ENCODE measurements at regions not wholly inside any gene's neighbourhood (a gene's known extent, or its start where the extent isn't known, plus 50 kb on each side); places are given as distances from the start of the nearest gene placed in this dataset.
"Not testable (repeated sequence)": the region's sequence is repeated elsewhere in the genome, so short reads cannot be mapped to it uniquely, and the experiment has no call there.

DNA sequence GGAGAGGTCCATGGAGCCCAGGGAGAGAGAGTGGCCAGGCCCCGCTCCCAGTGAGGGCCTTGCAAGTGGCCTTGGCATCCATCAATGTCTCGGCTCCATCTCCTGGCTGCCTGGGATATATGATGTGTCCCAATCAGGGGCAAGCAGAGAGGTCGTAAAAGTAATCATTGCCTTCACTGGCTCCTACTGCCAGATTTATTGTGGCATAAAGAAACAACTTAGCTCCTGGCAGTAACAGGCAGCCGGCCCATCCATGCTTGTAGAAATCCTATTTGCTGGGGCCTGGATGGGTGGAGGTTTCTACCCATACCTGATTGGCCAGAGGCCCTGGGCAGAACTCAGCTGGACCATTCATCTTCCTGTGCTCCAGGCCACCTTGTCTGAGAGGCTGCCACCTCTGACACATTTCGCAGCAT is 272.6 kb downstream of the MATN1 start:
- DNase-seq, result no peak

DNA sequence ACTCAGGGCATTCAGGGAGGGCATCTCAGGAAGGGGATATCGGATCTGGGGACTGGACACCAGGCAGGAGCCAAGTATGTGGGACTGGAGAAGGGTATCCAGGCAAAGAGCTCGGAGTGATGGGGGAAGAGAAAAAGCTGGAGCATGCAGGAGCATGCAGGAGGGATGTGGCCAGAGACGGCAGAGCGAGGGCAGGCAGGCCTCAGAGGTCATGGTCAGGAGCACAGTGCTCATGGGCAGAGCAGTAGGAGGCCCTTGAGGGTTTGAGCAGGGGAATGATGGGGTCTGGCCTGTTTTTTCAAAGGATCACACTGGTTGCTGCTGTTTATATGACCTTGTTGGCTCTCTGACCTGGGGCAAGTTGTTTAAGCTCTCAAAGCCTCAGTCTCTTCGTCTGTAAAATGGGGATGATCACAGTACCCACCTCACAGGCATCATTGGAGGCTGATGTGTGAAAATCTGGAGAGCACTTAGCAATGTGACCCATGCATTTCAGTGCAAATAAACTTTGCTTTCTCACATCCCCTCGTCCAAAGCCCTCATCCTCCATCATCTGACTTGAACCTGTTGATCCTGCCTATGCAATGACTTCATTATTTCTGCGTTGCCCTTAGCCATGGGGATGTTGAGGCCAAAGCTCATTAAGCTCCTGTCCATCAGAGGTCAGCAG is 273.1 kb downstream of the MATN1 start:
- DNase-seq, result no peak

- no peak for DNase-seq
Observed at GRCh38 chr1:30449428-30450147, 273.8 kb downstream of the MATN1 start.

GRCh38 chr1:30449003-30449402 is 274.4 kb downstream of the MATN1 start:
- no peak for DNase-seq

DNA sequence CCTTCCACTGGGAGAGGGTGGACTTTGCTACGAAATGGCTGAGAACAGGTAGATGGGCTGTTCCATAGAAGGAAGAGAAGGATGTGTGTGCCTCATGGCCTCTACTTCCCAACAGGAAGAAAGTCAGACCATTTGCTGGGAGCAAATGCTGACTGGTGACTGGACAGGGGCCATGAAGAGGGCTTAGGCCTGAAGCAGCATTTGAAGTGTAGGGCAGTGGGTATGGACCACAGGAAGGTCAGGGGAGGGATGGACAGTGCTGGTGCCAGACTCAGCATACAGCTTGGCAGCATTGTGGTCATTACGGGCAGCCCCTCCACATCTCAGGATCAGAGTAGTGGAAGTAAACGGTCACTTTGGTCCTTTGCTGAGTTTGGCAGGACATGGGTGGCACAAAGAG is 275.7 kb downstream of the MATN1 start:
- DNase-seq, result no peak

- DNase-seq, result no peak
Observed at GRCh38 chr1:30447080-30447479, 276.3 kb downstream of the MATN1 start.

DNA sequence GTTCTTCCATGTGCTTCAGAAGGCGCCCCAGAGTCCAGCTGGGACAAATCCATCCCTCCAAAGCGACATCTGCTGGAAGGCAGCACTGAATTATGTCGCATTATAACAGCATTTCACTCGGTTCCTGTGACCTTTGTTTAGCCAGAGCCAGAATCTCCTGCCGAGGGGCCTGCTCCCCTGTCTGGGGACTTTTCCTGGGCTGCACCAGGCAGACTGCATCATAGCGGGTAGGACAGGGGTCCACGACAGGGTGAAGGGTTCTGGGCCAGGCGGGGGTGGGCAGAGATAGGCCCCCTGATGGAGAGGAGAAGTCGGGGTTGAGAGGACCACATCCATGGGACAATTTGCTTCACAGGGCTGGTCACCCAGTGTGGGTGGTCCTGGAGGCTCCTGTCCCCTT is 276.9 kb downstream of the MATN1 start:
- no peak for DNase-seq

DNA sequence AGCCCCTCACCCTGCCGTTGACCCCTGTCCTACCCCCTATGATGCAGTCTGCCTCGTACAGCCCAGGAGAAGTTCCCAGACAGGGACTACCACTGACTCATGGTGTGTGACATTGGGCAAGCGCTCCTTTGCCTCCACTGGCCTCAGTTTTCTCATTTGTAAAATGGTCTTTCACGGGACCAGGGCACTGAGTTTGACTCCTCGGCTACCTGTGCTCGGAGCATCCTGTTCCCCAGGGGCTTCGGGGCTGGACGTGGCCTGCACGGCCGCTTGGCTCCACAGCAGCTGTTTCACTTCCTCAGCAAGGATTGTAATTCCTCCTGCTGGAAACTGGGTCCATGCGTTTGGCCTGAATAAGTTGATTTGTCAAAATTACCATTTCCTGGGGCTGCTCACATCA is 277.3 kb downstream of the MATN1 start:
- DNase-seq, result no peak

DNA sequence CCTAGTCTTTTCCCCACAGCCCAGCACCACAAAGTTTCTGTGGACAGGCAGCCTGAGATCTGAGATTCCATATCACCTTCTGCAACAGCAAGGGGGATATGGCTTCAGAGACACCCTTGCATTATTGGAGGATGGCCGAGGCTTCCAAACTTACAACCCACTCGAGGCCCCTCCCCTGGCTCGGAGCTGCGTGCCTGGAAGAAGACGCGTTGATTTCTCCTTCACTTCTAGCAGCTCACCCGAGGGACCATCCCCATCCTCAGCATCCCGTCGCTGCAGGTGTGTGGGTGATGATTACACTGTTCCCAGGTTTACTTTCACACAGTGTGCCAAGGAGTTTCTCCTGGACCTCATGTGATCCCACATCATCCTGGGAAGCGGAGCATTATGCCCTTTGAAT is 277.9 kb downstream of the MATN1 start:
- DNase-seq, result no peak

- DNase-seq, result no peak
Observed at GRCh38 chr1:30444850-30445249, 278.5 kb downstream of the MATN1 start.

- DNase-seq, result no peak
Observed at GRCh38 chr1:30444401-30444800, 279.0 kb downstream of the MATN1 start.

DNA sequence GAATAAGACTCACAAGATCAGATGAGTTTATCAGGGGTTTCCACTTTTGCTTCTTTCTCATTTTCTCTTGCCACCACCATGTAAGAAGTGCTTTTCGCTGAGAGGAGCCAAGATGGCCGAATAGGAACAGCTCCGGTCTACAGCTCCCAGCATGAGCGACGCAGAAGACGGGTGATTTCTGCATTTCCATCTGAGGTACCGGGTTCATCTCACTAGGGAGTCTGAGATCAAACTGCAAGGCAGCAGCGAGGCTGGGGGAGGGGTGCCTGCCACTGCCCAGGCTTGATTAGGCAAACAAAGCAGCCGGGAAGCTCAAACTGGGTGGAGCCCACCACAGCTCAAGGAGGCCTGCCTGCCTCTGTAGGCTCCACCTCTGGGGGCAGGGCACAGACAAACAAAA is 285.1 kb downstream of the MATN1 start:
- not testable (repeated sequence) for DNase-seq

DNA sequence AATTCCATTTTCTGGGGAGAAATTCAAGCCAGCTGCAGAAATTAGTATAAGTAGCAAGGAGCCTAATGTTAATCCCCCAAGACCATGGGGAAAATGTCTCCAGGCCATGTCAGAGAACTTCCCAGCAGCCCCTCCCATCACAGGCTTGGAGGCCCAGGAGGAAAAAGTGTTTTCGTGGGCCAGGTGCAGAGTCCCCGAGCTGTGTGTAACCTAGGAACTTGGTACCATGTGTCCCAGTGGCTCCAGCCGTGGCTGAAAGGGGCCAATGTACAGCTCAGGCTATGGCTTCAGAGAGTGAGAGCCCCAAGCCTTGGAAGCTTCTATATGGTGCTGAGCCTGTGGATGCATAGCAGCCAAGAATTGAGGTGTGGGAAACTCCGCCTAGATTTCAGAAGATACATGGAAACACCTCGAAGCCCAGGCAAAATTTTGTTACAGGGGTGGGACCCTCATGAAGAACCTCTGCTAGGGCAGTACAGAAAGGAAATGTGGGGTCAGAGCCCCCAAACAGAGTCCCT is 286.3 kb downstream of the MATN1 start:
- no peak for DNase-seq

DNA sequence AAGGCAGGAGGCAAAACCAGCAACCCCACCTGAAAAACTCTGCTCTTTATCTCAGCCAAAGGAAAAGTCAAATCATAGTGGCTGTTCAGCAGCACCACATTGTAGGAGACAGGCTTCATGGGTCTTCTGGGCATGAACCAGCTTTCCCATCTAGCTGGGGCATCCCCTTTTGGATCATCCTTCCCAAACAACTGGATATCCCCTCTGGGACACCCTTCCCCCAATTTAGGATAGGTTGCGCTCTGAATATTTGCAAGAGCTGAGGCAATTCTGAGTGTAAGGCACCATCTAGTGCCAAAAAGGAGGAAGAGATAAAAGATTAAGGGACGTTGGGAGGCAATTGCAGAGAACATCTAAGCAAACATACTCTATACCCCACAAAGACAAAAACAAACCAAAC is 295.8 kb downstream of the MATN1 start:
- no peak for DNase-seq

DNA sequence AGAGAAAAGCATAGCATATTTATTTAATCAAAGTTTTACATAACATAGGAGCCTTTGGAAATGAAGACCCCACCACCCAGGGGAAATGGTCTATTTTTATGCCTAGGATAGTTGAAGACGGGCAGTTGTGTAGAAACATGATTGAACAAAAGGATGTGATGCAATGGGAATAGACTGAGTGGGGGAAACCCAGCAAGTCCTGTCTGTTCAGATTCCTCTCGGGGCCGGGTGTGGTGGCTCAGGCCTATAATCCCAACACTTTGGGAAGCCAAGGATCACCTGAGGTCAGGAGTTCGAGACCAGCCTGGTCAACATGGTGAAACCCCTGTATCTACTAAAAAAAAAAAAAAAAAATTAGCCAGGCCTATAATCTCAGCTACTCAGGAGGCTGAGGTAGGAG is 298.3 kb downstream of the MATN1 start:
- no peak for DNase-seq

DNA sequence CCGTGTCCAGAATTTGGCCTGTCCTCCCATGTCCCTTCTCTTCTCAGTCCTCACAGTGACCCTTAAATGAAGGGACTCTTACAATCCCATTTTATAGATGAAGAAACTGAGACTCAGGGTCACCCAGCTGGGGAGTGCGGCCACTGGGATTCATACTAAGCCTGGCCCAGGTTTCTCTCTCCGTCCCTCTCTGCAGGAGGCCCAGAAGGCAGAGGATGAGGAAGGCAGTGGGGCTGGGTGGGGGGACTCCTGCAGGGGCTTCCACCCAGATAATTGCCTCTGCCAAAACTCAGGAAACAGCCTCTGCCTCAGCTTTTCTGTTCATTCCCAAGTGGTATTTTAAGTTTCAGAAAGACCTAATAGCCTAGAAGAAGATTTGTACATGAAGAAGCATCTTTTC is 299.8 kb downstream of the MATN1 start:
- DNase-seq, result no peak

- no peak for DNase-seq
Observed at GRCh38 chr1:30422251-30422650, 301.1 kb downstream of the MATN1 start.

DNA sequence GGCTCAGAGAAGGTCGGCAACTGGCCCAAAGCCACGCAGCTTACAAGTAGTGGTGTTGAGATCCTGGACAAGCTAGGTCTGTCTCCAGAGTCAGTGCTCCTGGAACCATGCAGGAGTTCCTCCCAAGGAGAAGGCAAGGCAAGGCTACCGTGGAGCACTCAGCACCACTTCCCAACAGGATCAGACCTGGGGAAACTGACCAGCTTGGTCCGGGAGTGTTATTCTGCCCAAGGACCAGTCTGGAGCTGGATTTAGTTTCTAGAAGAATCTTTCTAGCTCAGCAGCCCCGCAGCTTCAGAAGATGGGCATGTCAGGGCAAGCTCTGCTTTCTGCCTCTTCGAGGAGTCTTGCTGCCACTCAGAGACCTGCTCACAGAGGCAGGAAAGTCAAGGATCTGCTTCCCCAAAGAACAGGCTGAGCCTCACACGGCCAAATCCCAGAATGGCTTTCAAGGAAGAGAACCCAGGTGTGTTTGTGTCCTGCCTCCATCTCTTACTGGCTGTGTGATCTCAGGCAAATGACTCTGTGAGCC is 302.8 kb downstream of the MATN1 start:
- DNase-seq, result no peak

DNA sequence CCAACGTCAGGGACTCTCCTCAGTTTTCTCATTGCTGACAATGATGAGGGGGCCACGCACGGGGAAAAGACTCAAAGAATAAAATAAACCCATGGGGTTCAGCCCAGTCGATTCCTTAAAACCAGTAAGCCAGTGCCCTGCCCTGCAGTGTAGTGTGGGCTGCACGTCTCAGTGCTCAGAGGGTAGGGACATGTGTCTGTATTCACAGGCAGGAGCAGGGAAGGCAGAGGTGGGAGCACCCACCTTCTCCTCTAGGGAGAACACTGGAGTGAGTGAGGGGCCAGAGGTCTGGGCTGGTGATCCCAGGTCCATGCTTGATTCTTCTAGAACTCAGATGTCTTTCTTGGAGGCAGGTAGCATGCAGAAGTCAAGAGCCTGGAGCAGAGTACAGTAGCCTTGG is 303.6 kb downstream of the MATN1 start:
- no peak for DNase-seq

- no peak for DNase-seq
Observed at GRCh38 chr1:30418939-30419720, 304.3 kb downstream of the MATN1 start.

GRCh38 chr1:30418061-30418938 is 305.1 kb downstream of the MATN1 start:
- DNase-seq, result no peak

DNA sequence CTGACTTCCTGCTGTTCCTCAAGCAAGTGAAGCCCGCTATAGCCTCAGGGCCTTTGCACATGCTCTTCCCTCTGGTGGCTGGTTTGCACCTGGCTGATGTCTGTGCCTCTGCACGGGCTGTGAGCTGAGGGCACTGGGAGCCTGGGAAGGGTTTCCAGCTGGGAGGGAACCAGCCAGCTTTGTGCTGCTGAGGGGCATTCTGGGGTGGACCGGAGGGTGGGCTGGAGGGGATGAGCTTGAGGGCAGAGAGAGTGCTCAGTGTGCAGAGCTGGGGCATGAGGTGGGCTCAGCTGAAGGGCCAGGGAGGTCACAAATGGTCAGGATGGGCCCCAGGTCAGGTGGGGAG is 305.7 kb downstream of the MATN1 start:
- no peak for DNase-seq
